Stimulated activated CD4-positive, alpha-beta T cell treated with anti-CD3 and anti-CD28 coated beads, TNF-alpha, amount 100 ng/mL, for 4 hours (primary cell): ENCODE measurements at regions not wholly inside any gene's neighbourhood (a gene's known extent, or its start where the extent isn't known, plus 50 kb on each side); places are given as distances from the start of the nearest gene placed in this dataset.
"Not testable (repeated sequence)": the region's sequence is repeated elsewhere in the genome, so short reads cannot be mapped to it uniquely, and the experiment has no call there.

Experiments used
- DNase-seq, 3 experiments: peaks; one replicate each; pipeline ENCODE4 v3.0.0-alpha.2; 2020; ENCODE audit warnings: low read depth in 3 of 3

GRCh38 chr16:51853586-51853985 lies 693.4 kb downstream of the TOX3 start:
- DNase-seq, result no peak

GRCh38 chr16:51852892-51853291 lies 694.1 kb downstream of the TOX3 start:
- DNase-seq, result no peak

GRCh38 chr16:51851111-51851510 lies 695.8 kb downstream of the TOX3 start:
- DNase-seq, result no peak

- no peak for DNase-seq
Observed at GRCh38 chr16:51849715-51850114, 697.2 kb downstream of the TOX3 start.

GRCh38 chr16:51845586-51846305 lies 694.7 kb upstream of the SALL1 start:
- no peak for DNase-seq

- no peak for DNase-seq
Observed at GRCh38 chr16:51839727-51840462, 688.8 kb upstream of the SALL1 start.

GRCh38 chr16:51834794-51835193 lies 683.7 kb upstream of the SALL1 start:
- DNase-seq, result no peak

- DNase-seq, result no peak
Observed at GRCh38 chr16:51834133-51834532, 683.1 kb upstream of the SALL1 start.

GRCh38 chr16:51831595-51832367 lies 680.7 kb upstream of the SALL1 start:
- no peak for DNase-seq

GRCh38 chr16:51831034-51831433 lies 680.0 kb upstream of the SALL1 start:
- not testable (repeated sequence) for DNase-seq

GRCh38 chr16:51825779-51826178 lies 674.7 kb upstream of the SALL1 start:
- no peak for DNase-seq

- no peak for DNase-seq
Observed at GRCh38 chr16:51822471-51822870, 671.4 kb upstream of the SALL1 start.

GRCh38 chr16:51821527-51821926 lies 670.5 kb upstream of the SALL1 start:
- no peak for DNase-seq

- no peak for DNase-seq
Observed at GRCh38 chr16:51820176-51820575, 669.1 kb upstream of the SALL1 start.

GRCh38 chr16:51818342-51818944 lies 667.4 kb upstream of the SALL1 start:
- DNase-seq, result no peak

GRCh38 chr16:51816929-51817328 lies 665.9 kb upstream of the SALL1 start:
- no peak for DNase-seq

GRCh38 chr16:51815523-51815922 lies 664.5 kb upstream of the SALL1 start:
- DNase-seq, result no peak

GRCh38 chr16:51814617-51815016 lies 663.5 kb upstream of the SALL1 start:
- no peak for DNase-seq

GRCh38 chr16:51813609-51814008 lies 662.5 kb upstream of the SALL1 start:
- no peak for DNase-seq

GRCh38 chr16:51812945-51813344 lies 661.9 kb upstream of the SALL1 start:
- no peak for DNase-seq

GRCh38 chr16:51807551-51807950 lies 656.5 kb upstream of the SALL1 start:
- DNase-seq, result no peak

- no peak for DNase-seq
Observed at GRCh38 chr16:51801635-51802034, 650.6 kb upstream of the SALL1 start.
